HepG2 (cell line): ENCODE measurements at regions not wholly inside any gene's neighbourhood (a gene's known extent, or its start where the extent isn't known, plus 50 kb on each side); places are given as distances from the start of the nearest gene placed in this dataset.

Experiments
- RELA ChIP-seq: sonication (generic); formaldehyde crosslinking; IDR thresholded peaks from 2 replicates; pipeline ENCODE4 v1.4.0; 2020; ENCODE audit warnings: missing genetic modification reagents
- SAFB2 ChIP-seq: sonication (generic); formaldehyde crosslinking; IDR thresholded peaks from 2 replicates; pipeline ENCODE4 v1.5.1; 2020; ENCODE audit warnings: missing genetic modification reagents, low read depth, mild to moderate bottlenecking, borderline replicate concordance
- SOX6 ChIP-seq, 2 experiments: fragments of 450-650 bp in 1 of 2; sonication (generic) in 1 of 2; formaldehyde crosslinking in 1 of 2; IDR thresholded peaks; 2 replicates each; pipeline versions ENCODE4 v1.4.0 to v1.6.1; 2017 to 2020; ENCODE audit warnings: antibody characterized with exemption in 1 of 2, mild to moderate bottlenecking in 1 of 2, missing genetic modification reagents in 1 of 2
- ZBTB40 ChIP-seq, 2 experiments: fragments of 450-650 bp in 1 of 2; sonication (generic) in 1 of 2; formaldehyde crosslinking in 1 of 2; IDR thresholded peaks; 2 replicates each; pipeline versions ENCODE4 v1.6.1 to v1.8.0; 2016 to 2022; ENCODE audit warnings: antibody characterized with exemption in 1 of 2, mild to moderate bottlenecking in 1 of 2, missing genetic modification reagents in 1 of 2
- ZNF441 ChIP-seq: sonication (generic); formaldehyde crosslinking; IDR thresholded peaks from 2 replicates; pipeline ENCODE4 v1.7.0; 2021; ENCODE audit warnings: missing genetic modification reagents, borderline replicate concordance

GRCh38 chr2:16167451-16167861 lies 227.1 kb downstream of the MYCN start (continued):
- TF ChIP-seq ZBTB40 (IDR thresholded peaks at IDR 0.05): no peak
- TF ChIP-seq ZBTB40 (CRISPR knock-in tag; IDR thresholded peaks at IDR 0.05): no peak
- no peak for TF ChIP-seq SOX6 (IDR thresholded peaks at IDR 0.05)
- no peak for TF ChIP-seq SOX6 (CRISPR knock-in tag; IDR thresholded peaks at IDR 0.05)
- no peak for TF ChIP-seq ZNF441 (CRISPR knock-in tag)
- no peak for TF ChIP-seq RELA
- TF ChIP-seq SAFB2 (CRISPR knock-in tag): no peak
